Peyer's patch (tissue), 4 donors: ENCODE measurements at regions not wholly inside any gene's neighbourhood (a gene's known extent, or its start where the extent isn't known, plus 50 kb on each side); places are given as distances from the start of the nearest gene placed in this dataset.

Source experiments
- POLR2A ChIP-seq, 2 donors: fragments of 450-650 bp; IDR thresholded peaks; one replicate each; pipeline ENCODE4 v1.5.1; 2017; ENCODE audit warnings: antibody characterized with exemption in 2 of 2, mild to moderate bottlenecking in 2 of 2, moderate library complexity in 2 of 2
- TF ChIP-seq, protein P1 (sequence below), 6 experiments: fragments of 450-650 bp in 4 of 6; fragments of 200-600 bp in 2 of 6; sonication (generic) in 1 of 6; IDR thresholded peaks; one replicate each; pipeline ENCODE4 v1.5.1; 2017 to 2019; ENCODE audit warnings: antibody characterized with exemption in 6 of 6, mild to moderate bottlenecking in 3 of 6, moderate library complexity in 1 of 6

- TF ChIP-seq, protein P1, sequence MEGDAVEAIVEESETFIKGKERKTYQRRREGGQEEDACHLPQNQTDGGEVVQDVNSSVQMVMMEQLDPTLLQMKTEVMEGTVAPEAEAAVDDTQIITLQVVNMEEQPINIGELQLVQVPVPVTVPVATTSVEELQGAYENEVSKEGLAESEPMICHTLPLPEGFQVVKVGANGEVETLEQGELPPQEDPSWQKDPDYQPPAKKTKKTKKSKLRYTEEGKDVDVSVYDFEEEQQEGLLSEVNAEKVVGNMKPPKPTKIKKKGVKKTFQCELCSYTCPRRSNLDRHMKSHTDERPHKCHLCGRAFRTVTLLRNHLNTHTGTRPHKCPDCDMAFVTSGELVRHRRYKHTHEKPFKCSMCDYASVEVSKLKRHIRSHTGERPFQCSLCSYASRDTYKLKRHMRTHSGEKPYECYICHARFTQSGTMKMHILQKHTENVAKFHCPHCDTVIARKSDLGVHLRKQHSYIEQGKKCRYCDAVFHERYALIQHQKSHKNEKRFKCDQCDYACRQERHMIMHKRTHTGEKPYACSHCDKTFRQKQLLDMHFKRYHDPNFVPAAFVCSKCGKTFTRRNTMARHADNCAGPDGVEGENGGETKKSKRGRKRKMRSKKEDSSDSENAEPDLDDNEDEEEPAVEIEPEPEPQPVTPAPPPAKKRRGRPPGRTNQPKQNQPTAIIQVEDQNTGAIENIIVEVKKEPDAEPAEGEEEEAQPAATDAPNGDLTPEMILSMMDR (IDR thresholded peaks at IDR 0.05): no peak
- TF ChIP-seq POLR2A (IDR thresholded peaks at IDR 0.05): no peak
Measured at GRCh38 chr10:78736926-78737630, 331.7 kb upstream of the ZMIZ1 start.
